Suprapubic skin (tissue), 4 donors: ENCODE measurements at regions not wholly inside any gene's neighbourhood (a gene's known extent, or its start where the extent isn't known, plus 50 kb on each side); places are given as distances from the start of the nearest gene placed in this dataset.

Experiments used
- CTCF ChIP-seq, 2 donors: fragments of 200-600 bp in 1 of 2; fragments of 450-650 bp in 1 of 2; sonication (generic) in 1 of 2; IDR thresholded peaks; one replicate each; pipeline ENCODE4 v1.5.1; 2016 to 2019; ENCODE audit warnings: antibody characterized with exemption in 2 of 2, mild to moderate bottlenecking in 1 of 2, moderate library complexity in 1 of 2
- EP300 ChIP-seq: sonication (generic); formaldehyde crosslinking; IDR thresholded peaks from one replicate; pipeline ENCODE4 v1.6.1; 2017; ENCODE audit warnings: antibody characterized with exemption
- POLR2A ChIP-seq, 2 donors: fragments of 450-650 bp; IDR thresholded peaks; one replicate each; pipeline ENCODE4 v1.6.1; 2017; ENCODE audit warnings: antibody characterized with exemption in 2 of 2, mild to moderate bottlenecking in 2 of 2, moderate library complexity in 2 of 2
- POLR2AphosphoS5 ChIP-seq, 3 donors: sonication (generic); formaldehyde crosslinking; IDR thresholded peaks; one replicate each; pipeline ENCODE4 v1.6.1; 2017; ENCODE audit warnings: antibody characterized with exemption in 3 of 3

GRCh38 chr2:139924070-139924469 lies 1143.9 kb upstream of the NXPH2 start:
- TF ChIP-seq POLR2AphosphoS5 (IDR thresholded peaks at IDR 0.05) (no peak), POLR2A (IDR thresholded peaks at IDR 0.05) (no peak), CTCF (IDR thresholded peaks at IDR 0.05) (no peak), EP300 (no peak)
